ENCODE measurements at regions not wholly inside any gene's neighbourhood (a gene's known extent, or its start where the extent isn't known, plus 50 kb on each side); places are given as distances from the start of the nearest gene placed in this dataset.
"Not testable (repeated sequence)": the region's sequence is repeated elsewhere in the genome, so short reads cannot be mapped to it uniquely, and the experiment has no call there.

DNA sequence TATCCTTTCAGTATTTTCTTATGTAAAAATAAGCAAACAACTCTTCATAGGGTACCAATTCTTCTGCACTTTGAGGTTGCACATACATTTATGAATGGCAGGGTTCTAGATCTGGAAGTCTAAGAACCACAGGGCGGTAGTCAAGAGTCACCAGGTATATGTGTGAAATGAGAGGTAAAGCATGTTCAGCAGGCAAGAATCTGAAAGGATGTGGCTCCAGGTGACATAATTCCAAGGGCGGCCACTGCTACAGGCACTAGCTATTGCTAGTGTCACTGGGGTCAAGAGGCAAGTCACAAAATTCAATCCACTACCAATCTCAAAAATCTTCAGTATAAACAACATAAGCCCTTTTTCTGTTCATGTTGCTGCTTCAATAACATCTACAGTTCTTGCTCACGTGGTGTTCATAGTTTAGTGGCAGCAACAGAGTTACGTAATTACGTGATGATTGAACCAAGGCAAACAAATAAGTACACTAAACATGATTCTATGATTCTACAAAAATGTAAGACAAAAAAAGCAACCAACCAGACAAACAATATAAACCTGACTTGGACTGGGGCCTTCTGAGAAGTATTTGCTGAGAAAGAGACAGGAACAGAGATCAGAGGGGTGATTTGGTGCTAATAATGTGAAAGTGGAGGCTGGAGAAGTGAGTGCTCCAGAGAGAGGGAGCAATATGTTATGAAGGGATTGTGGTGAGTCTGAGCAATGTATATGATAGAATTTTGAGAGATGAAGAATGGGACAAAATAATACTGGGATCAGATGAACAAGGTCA is 101.7 kb downstream of the NAA11 start:
- no peak for DNase-seq (ENCODE audit: low spot score)
- no peak for FAIRE-seq

DNA sequence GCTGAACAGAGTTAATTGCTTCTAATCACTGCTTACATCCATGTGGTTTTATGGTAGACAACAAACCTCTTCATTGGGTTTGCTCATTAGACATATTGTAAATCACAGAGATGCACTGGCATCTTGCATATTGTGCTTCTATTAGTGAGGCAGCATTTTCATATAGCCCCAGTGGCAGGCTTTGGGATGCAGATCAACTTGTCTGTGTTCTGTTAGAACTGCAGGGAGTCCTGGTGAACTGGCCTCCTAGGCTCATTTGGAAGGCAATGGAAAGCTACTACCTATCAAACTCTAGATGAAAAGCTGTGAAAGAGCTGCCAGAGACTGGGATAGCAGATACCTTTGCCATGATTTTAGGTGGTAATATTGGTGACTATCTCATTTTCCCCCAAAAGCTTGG is 108.8 kb downstream of the NAA11 start:
- no peak for DNase-seq (ENCODE audit: low spot score)
- FAIRE-seq: no peak

DNA sequence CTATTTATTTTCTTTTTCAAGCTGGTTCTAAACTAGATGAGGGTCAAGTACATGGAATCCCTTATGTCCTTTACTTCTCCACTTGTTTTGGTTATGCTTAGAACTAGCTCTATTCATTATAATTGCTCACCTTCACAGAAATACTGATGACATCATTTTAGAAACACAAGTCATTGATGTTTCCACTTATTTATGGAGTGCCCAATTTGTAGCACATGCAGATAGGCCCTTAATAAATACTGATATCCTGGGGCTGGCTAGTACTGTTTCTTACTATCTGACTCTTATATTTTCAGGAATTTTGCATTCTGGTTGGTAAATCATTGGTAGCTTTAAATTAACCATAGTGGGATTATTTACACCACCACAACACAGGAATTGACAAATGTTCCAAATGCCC is 112.2 kb downstream of the NAA11 start:
- FAIRE-seq (no peak), DNase-seq (ENCODE audit: low spot score) (no peak)

DNA sequence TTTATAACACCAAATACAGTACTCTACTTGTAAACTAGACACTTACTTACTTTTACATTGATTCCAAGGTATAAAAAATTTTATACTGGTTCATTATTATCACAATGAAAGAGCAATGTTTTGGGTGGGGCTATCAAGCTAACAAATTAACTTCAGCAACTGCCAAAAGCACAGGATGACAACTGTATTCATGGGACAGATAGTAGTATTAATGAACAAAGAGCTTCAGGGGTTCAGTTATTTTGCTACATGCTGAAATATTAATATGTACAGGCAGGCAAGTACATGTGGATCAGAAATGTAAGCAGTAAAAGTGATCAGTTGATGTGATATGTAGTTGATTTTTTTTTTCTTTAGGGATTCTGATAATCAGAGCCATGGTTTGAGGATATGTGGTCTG is 112.9 kb downstream of the NAA11 start:
- DNase-seq (ENCODE audit: low spot score) (no peak), FAIRE-seq (no peak)

DNA sequence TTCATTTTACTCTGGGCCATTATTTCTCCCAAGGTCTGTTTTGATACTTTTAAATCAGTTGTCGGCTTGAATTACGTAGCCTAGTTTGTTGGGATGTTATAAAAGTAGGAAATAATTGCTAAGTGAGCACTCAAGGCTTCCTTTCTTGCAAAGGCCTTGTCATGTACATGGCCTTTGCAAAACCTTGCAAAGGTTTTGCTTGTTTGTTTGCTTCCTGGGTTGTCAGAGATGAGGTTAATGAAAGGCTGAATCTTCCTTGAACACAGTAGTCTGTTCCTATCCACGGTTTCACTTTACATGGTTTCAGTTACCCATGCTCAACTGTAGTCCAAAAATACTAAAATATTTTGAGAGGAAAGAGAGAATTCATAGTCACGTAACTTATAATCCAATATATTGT is 113.5 kb downstream of the NAA11 start:
- DNase-seq (ENCODE audit: low spot score) (no peak), FAIRE-seq (no peak)

DNA sequence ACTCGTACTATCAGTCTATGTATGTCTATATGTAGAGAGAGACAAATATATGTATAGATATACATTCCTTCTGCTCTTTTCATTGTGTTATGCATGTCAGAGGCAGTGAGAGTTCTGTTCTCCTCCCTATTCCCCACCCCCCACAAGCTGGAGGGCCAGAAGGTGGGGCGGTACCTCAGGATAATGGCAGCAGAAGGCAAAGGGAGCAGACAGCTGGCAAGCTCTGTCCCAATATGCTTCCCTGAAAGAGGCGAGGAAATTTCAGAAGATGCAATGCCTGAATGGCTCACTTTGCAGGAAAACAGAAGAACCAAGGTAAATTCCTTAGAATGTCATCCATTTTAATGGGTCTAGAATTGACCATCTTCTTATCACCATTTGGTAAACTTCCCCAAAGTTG is 114.4 kb downstream of the NAA11 start:
- no peak for DNase-seq (ENCODE audit: low spot score)
- FAIRE-seq: no peak

DNA sequence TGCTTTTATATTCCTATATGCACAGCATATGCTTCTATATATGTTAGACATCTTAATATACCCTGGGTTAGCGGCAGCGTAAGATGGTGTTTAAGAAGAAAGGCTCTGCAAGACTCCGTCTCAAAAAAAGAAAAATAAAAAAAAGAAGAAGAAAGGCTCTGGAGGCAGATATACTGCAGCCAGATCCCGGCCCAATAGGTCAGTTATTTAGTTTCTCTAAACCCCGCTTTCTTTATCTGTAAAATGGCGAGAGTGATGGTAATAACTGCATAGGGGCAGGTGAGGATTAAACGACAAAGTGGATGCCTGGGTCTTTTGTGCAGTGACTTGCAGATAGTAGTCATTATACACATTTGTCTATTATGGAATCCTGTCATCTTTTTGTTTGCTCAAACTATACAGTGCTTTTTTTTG is 115.2 kb downstream of the NAA11 start:
- FAIRE-seq (no peak), DNase-seq (ENCODE audit: low spot score) (no peak)

DNA sequence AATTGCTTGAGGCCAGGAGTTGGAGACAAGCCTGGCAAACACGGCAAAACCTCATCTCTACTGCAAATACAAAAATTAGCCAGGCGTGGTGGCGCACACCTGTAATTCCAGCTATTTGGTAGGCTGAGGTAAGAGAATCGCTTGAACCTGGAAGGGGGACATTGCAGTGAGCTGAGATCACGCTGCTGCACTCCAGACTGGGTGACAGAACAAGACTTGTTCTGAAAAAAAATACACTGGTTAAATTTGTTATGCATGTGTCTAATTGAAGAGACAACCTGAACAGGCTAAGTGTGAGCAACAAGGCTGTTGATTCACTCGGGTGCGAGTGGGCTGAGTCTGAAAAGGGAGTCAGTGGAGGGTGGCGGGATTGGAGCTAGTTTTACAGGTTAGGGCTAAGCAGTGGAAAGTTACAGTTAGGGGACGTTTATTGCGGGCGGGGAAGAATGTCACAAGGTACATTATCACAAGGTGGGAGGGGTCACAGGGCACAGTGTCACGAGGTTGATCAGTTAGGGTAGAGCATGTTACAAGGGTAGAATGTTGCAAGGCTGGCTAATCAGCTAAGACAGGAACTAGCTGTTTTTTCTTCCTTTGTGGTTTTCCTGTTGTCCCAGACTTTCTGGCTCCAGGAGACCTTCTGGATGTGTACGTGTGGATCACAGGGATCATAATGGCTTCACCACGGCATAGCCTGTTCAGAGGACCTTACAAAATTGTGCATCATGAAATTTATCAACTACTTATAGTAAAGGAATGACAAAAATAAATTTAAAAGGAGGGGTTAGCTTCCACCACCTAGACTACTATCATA is 115.8 kb downstream of the NAA11 start:
- no peak for DNase-seq (ENCODE audit: low spot score)
- FAIRE-seq: no peak

DNA sequence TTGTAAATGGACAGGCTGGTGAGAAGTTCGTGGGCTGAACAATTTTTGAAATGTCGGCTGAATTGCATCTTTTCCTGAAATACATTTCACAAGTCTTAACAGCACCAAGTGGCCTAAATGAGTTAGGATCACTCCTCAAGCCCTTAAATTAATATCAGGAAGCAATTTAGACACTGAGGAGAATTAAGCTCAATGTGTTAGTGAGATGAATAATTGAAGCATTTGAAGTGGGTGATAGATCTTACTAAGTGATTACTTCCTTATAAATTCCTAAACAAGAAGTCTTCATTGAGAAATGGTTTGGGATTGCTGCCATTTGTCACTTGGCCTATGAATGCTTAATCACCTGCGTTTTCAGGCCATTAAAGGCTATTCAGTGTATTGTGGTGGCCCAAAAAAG is 116.8 kb downstream of the NAA11 start:
- no peak for DNase-seq (ENCODE audit: low spot score)
- FAIRE-seq: no peak

DNA sequence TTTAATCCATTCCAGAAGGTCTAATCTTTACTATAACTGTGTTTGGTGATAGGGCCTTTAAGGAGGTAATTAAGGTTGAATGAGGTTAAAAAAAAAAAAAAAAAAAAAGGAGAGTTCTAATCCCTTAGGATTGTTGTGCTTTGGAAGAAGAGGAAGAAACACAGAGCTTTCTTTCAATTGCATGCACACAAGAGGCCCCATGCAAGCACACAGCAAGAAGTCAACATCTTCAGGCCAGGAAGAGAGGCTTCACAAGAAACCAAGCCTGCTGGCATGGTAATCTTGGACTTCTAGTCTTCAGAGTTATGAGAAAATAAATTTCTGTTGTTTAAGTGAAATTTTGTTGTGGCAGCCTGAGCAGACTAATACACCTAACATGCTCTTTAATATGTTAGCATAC is 118.6 kb downstream of the NAA11 start:
- no peak for FAIRE-seq

DNA sequence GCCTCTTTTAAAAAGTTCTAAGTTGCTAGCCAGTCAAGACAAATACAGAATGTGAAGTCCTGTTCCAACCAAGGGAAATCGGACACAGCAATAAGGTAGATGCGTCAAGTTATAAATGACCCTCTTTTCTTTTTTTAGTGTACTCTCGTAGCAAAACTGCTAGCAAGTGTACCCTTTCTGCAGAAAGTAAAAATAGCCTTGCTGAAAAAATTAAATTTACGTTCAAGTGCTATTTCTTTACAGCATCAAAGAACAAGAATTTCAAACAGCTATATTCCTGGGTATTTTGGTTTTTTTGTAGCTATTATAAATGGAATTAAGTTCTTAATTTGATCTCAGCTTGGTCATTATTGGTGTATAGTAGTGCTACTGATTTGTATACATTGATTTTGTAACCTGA is 119.2 kb downstream of the NAA11 start:
- no peak for FAIRE-seq
- DNase-seq (ENCODE audit: low spot score): no peak

More for the DNA sequence above, 118.6 kb downstream of the NAA11 start:
- no peak for DNase-seq (ENCODE audit: low spot score)

DNA sequence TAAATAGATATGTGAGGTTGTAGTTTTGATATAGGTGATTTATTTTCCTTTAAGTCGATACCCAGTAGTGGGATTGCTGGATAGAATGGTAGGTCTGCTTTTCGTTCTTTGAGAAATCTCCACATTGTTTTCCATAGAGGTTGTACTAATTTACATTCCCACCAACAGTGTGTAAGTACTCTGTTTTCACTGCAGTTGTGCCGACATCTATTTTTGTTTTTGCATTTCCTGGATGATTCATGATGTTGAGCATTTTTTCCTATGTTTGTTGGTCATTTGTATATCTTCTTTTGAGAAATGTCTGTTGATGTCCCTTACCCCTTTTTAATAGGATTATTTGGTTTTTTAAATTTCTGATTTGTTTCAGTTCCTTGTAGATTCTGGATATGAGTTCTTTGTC is 120.7 kb downstream of the NAA11 start:
- FAIRE-seq (no peak), DNase-seq (ENCODE audit: low spot score) (no peak)

DNA sequence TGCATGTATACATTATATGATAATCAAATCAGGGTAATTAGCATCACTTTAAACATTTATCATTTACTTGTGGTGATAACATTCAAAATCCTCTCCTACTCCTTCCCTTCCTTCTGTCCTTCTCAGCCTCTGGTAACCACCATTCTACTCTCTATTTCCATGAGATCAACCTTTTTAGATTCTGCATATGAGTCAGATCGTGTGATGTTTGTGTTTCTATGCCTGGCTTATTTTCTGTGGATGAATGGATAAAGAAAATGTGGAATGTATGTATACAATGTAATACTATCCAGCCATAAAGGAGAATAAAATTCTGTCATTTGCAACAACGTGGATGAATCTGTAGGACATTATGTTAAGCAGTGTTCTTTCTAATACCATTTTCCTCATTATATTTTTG is 123.9 kb downstream of the NAA11 start:
- DNase-seq (ENCODE audit: low spot score): no peak
- FAIRE-seq: no peak

DNA sequence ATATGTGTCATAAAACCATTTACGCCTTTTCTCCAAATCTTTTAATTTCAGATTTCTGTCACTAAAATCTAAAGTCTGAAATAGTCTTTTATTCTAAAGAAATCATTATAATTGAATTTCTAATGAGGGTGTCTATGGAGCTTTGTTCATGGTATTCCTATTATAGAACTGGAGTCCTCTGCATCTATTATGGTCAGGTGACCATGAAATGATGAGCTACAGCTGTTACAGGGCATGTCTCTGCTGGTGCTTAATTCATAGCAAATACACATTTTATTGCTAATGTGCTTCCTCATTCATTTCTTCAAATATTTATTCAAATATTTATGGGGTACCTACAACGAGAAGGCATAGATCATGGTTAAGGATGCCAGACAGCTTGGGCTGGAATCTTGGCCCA is 126.1 kb downstream of the NAA11 start:
- FAIRE-seq: no peak
- no peak for DNase-seq (ENCODE audit: low spot score)

DNA sequence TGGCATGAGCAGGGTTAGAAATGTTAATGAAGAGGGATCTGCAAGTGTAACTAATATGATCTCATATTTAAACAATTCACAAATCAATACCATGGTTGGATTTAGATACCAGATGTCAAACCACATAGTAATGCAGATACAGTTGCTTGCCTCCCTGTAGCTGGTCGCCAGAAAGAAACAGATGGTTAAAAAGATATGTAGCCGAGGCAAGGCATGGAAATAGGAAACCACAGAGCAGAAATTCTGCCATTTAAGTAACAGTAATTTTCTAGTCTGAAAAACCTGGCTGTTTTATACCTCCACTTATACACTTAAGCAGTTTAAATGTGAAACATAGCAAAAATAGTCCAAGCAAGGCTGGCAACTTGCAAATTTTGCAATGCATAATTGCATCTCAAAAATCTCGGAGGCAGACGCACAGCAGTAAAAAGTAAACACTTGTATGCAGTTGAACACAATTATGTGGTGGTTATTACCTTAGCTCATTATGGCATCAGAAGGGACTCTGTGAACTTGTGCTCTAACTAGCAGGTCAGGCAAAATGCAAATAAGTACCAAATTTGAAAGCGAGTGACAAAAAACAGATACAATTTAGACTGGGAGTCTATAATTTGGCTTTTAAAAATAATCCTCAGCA is 126.8 kb downstream of the NAA11 start:
- no peak for FAIRE-seq
- no peak for DNase-seq (ENCODE audit: low spot score)

DNA sequence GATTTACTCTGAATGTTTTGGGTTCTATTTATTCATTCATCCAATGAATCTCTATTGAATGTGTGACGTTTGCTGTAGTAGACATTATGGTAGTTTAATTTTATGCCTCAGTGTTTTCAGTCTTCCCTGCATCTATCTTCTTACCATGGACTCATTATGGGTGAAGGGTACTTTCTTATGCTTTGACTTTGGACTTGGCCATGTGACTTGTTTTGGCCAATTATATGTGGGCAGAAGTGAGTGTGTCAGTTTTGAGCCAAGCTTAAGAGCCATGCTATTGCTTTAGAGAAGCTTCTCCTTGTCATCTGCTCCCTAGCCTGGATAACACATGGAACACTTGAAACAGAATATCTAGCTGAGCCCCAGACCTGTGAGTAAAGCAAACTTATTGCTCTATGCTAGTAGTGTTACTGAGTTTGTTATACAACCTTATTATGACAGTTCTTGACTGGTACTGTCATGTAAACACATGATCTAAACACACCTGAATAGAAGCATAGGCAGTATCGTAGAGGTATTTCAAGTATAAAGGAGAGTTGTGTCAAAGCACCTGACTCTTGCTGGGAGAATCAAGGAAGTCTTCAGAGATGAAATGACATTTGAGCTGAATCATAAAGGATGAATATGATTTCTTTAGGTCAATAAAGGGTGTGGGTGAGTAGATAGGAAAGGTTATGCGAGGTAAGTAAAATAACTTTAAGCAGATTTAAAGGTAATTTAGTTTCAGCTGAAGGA is 128.4 kb downstream of the NAA11 start:
- FAIRE-seq (no peak), DNase-seq (ENCODE audit: low spot score) (no peak)

DNA sequence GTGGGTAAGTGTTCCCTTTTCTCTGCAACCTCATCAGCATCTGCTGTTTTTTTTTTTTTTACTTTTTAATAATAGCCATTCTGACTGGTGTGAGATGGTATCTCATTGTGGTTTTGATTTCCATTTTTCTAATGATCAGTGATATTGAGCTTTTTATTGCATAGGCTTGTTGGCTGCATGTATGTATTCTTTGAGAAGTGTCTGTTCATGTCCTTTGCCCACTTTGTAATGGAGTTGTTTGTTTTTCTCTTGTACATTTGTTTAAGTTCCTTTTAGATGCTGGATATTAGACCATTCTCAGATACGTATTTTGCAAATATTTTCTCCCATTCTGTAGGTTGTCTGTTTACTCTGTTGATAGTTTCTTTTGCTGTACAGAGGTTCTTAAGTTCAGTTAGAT is 134.6 kb downstream of the NAA11 start:
- not testable (repeated sequence) for DNase-seq (ENCODE audit: low spot score); FAIRE-seq

DNA sequence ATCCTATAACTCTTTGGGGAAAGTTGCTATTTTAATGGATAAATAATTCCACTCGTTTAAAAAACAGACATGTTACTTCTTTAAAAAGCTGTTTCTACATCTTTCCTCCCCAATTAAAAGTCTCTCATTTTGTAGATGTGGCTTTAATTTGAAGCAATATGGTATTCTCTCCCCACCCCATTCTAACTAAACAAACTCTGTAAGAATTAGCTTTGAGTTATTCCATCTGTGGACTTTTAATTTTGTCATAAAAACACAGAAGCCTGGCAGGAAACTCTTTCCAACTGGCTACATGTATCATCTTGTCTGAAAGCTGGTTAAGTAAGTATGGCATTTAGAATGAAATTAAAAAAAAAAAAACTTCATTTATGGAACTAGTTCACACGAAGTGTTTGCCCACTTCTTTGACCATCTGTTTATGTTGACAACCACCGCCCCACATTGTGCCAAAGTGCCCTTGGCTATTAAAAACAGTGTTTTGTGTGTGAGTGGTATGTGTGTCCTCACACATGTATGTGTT is 140.3 kb downstream of the NAA11 start:
- DNase-seq (ENCODE audit: low spot score): no peak
- no peak for FAIRE-seq

DNA sequence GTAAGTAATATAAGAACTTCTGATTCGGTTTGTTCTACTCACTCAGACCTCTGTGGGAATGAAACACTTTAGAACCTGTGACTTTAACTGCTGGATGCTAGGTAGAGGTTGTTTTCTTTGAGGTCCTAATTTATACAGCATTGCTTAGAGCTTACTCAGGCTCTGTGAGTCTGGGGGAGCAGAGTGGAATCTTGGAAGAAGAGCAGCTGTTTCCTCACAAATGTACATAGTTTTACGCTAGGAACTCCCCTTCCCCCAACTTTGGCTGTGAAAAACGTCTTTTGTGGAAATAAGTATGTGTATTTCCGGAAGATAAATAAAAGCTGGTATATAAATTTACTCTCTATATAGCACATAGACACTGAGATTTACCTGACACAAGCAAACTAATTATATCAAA is 141.4 kb downstream of the NAA11 start:
- DNase-seq (ENCODE audit: low spot score): no peak
- FAIRE-seq: no peak

DNA sequence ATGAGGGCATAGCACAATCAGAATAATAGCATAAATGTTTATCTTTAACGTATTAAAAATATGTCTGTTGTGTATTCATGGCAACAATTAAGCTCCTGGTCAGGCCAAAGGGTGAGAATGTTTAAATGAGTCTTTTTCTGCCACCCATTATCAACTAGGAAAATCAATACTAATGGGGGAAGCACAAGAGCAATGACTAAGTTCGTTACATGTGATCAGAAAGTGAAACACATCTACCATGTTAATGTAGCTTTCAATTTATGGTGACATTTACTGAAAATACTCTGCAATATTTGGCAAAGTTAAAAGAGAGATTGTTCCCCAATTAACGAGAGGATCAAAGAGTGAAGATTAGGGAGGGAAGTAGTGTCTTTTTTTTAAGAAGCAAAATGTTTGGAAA is 143.7 kb downstream of the NAA11 start:
- no peak for FAIRE-seq
- no peak for DNase-seq (ENCODE audit: low spot score)

DNA sequence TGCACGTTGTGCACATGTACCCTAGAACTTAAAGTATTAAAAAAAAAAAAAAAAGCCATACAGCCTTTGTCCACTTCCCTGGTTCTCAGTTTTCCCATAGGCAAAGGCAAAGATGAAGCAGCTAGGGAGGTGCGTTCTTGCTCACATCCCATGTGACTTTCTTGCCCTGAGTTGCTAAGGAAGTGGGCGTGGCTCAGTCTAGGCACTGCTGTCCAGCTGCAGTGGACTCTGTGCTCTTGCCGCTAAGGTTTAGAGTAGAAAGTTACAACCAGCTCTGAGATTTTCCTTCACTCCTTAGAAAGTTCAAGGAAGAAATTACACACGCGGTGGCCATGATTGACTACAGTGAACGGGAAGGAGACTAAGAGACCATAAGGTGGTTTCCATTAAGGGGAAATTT is 144.7 kb downstream of the NAA11 start:
- FAIRE-seq (no peak), DNase-seq (ENCODE audit: low spot score) (no peak)

DNA sequence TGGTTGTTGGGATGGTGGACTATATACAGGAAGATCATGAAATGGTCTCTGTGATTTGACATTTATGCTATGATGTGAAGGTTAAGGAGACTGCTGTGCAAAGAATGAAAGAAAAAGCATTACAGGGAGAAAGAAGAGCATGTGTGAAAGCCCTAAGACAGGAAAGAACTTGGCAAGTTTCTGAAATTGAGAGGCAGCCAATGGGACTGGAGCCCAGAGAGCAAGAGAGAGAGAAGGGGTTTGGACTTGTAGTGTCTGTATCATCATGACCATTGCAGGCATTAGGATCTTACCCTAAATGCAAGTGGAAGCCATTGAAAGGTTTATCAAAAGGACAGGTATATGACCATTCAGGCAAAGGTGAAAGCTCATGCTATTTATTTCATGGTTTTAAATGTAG is 147.1 kb downstream of the NAA11 start:
- DNase-seq (ENCODE audit: low spot score): no peak
- FAIRE-seq: no peak

Measured in RCC 7860 (cell line).